Body of pancreas (tissue), 4 donors: ENCODE measurements at regions not wholly inside any gene's neighbourhood (a gene's known extent, or its start where the extent isn't known, plus 50 kb on each side); places are given as distances from the start of the nearest gene placed in this dataset.

ENCODE experiments used
- ATAC-seq: fragments of 150-250 bp; one replicate; pipeline ENCODE4 v1.9.1; 2016
- DNase-seq, 4 donors: peaks; one replicate each; pipeline ENCODE4 v3.0.0-alpha.2; 2019
- H3K27ac ChIP-seq, 4 donors: fragments of 200-600 bp; sonication (generic); 1 replicate in 3 of 4; 2 replicates in 1 of 4; pipeline versions ENCODE4 v1.5.1 to v1.6.1; 2016 to 2019; ENCODE audit warnings: mild to moderate bottlenecking in 1 of 4, mixed read lengths in 1 of 4, moderate library complexity in 1 of 4
- H3K27me3 ChIP-seq, 2 donors: fragments of 200-600 bp; sonication (generic); one replicate each; pipeline ENCODE4 v1.6.0; 2016; ENCODE audit warnings: mild to moderate bottlenecking in 1 of 2
- H3K36me3 ChIP-seq, 2 donors: fragments of 200-600 bp; sonication (generic); replicated peaks in 1 of 2; 2 replicates each; pipeline ENCODE4 v1.5.1; 2016; ENCODE audit warnings: low read depth in 2 of 2; ENCODE audit not compliant: insufficient read depth in 1 of 2
- H3K4me1 ChIP-seq: fragments of 200-600 bp; sonication (generic); one replicate; pipeline ENCODE4 v1.6.0; 2016
- H3K4me3 ChIP-seq, 2 donors: fragments of 200-600 bp; sonication (generic); 1 replicate in 1 of 2; 2 replicates in 1 of 2; pipeline ENCODE4 v1.5.1; 2016 to 2019
- H3K9me3 ChIP-seq, 3 donors: fragments of 200-600 bp; sonication (generic); 1 replicate in 2 of 3; 2 replicates in 1 of 3; pipeline ENCODE4 v1.5.1; 2016
- CTCF ChIP-seq, 7 experiments: fragments of 450-650 bp in 4 of 7; fragments of 200-600 bp in 3 of 7; sonication (generic) in 3 of 7; IDR thresholded peaks; one replicate each; pipeline ENCODE4 v1.5.1; 2016 to 2019; ENCODE audit warnings: antibody characterized with exemption in 7 of 7
- POLR2A ChIP-seq, 3 donors: fragments of 450-650 bp; IDR thresholded peaks; one replicate each; pipeline ENCODE4 v1.6.1; 2016; ENCODE audit warnings: antibody characterized with exemption in 3 of 3, mild to moderate bottlenecking in 2 of 3
- WGBS, 2 donors: methylation state at CpG; one replicate each; pipeline ENCODE4 v1.1.5; 2017; 5-methylcytosine and 5-hydroxymethylcytosine counted together
- intact Hi-C: fragments of 100-400 bp; cut with DNase I; formaldehyde crosslinking; loops from one replicate; pipeline ENCODE4 v1.15.1; 2023

GRCh38 chr5:77923666-77924065, 147.5 kb upstream of the TBCA start:
- H3K36me3 ChIP-seq, result no peaks in the 10 kb centered on the region
- H3K27ac ChIP-seq, result no peak overlapping the region
- no peaks in the 10 kb centered on the region for H3K4me1 ChIP-seq
- no peaks in the 10 kb centered on the region for H3K9me3 ChIP-seq
- no peak for TF ChIP-seq CTCF (IDR thresholded peaks at IDR 0.05)
- TF ChIP-seq POLR2A (IDR thresholded peaks at IDR 0.05), result no peak
- no peaks in the 10 kb centered on the region for H3K27me3 ChIP-seq
- no peak for DNase-seq
- no peak overlapping the region for H3K4me3 ChIP-seq
- ATAC-seq, result no peak
- intact Hi-C loops, result no loop called here
- 50 to 64% methylated on average over 4 of the region's 4 CpGs for WGBS, 2 donors

- no peak for ATAC-seq
- Histone ChIP-seq H3K9me3 (no peaks in the 10 kb centered on the region), H3K36me3 (no peaks in the 10 kb centered on the region), H3K27ac (no peak overlapping the region), H3K4me3 (no peak overlapping the region), H3K4me1 (no peaks in the 10 kb centered on the region), H3K27me3 (no peaks in the 10 kb centered on the region)
- intact Hi-C loops, result no loop called here
- DNase-seq, result no peak
- 84 to 87% methylated on average over 4 of the region's 4 CpGs for WGBS, 2 donors
- no peak for TF ChIP-seq POLR2A (IDR thresholded peaks at IDR 0.05)
- TF ChIP-seq CTCF (IDR thresholded peaks at IDR 0.05), result no peak
Observed at GRCh38 chr5:77921094-77921768, 145.1 kb upstream of the TBCA start.

GRCh38 chr5:77920359-77921058, 144.4 kb upstream of the TBCA start:
- ATAC-seq (no peak), DNase-seq (no peak)
- Histone ChIP-seq H3K4me1 (no peaks in the 10 kb centered on the region), H3K4me3 (no peak overlapping the region), H3K27ac (no peak overlapping the region), H3K36me3 (no peaks in the 10 kb centered on the region), H3K27me3 (no peaks in the 10 kb centered on the region), H3K9me3 (no peaks in the 10 kb centered on the region)
- 53 to 65% methylated on average over 5 of the region's 5 CpGs for WGBS, 2 donors
- intact Hi-C loops, result no loop called here
- TF ChIP-seq CTCF (IDR thresholded peaks at IDR 0.05), result no peak
- no peak for TF ChIP-seq POLR2A (IDR thresholded peaks at IDR 0.05)

GRCh38 chr5:77915346-77915745, 139.2 kb upstream of the TBCA start:
- DNase-seq (no peak), ATAC-seq (no peak)
- Histone ChIP-seq H3K36me3 (no peaks in the 10 kb centered on the region), H3K4me1 (no peaks in the 10 kb centered on the region), H3K4me3 (no peak overlapping the region), H3K9me3 (no peaks in the 10 kb centered on the region), H3K27ac (no peak overlapping the region), H3K27me3 (no peaks in the 10 kb centered on the region)
- intact Hi-C loops, result no loop called here
- 90 to 94% methylated on average over 5 of the region's 5 CpGs for WGBS, 2 donors
- TF ChIP-seq CTCF (IDR thresholded peaks at IDR 0.05) (no peak), POLR2A (IDR thresholded peaks at IDR 0.05) (no peak)

GRCh38 chr5:77912721-77913120, 136.6 kb upstream of the TBCA start:
- Histone ChIP-seq H3K27me3 (no peaks in the 10 kb centered on the region), H3K4me1 (no peaks in the 10 kb centered on the region), H3K9me3 (no peaks in the 10 kb centered on the region), H3K36me3 (no peaks in the 10 kb centered on the region), H3K4me3 (no peak overlapping the region), H3K27ac (no peak overlapping the region)
- ATAC-seq (no peak), DNase-seq (no peak)
- TF ChIP-seq CTCF (IDR thresholded peaks at IDR 0.05), result no peak
- intact Hi-C loops, result no loop called here
- WGBS, 2 donors, result 29 to 31% methylated on average over 6 of the region's 6 CpGs
